ENCODE measurements at regions not wholly inside any gene's neighbourhood (a gene's known extent, or its start where the extent isn't known, plus 50 kb on each side); places are given as distances from the start of the nearest gene placed in this dataset.

GRCh38 chr13:84686973-84687372 is 804.7 kb upstream of the SLITRK1 start:
- no peak for DNase-seq (ENCODE audit: low spot score)
- no peak overlapping the region for H3K27ac ChIP-seq (ENCODE audit: low read depth, low read length, poor library complexity, severe bottlenecking)
- no peaks in the 10 kb centered on the region for H4K20me1 ChIP-seq (ENCODE audit: insufficient read depth, low read length)
- CTCF ChIA-PET (ENCODE audit: unreplicated experiment), result no interaction called here
- intact Hi-C loops (cut with micrococcal nuclease; ENCODE audit: unreplicated experiment), result no loop called here
- H3K4me3 ChIP-seq (ENCODE audit: low read depth, low read length, poor library complexity, severe bottlenecking), result no peak overlapping the region
- no peaks in the 10 kb centered on the region for H3K9me2 ChIP-seq (ENCODE audit: insufficient read depth, low read length)
- TF ChIP-seq, protein P1, sequence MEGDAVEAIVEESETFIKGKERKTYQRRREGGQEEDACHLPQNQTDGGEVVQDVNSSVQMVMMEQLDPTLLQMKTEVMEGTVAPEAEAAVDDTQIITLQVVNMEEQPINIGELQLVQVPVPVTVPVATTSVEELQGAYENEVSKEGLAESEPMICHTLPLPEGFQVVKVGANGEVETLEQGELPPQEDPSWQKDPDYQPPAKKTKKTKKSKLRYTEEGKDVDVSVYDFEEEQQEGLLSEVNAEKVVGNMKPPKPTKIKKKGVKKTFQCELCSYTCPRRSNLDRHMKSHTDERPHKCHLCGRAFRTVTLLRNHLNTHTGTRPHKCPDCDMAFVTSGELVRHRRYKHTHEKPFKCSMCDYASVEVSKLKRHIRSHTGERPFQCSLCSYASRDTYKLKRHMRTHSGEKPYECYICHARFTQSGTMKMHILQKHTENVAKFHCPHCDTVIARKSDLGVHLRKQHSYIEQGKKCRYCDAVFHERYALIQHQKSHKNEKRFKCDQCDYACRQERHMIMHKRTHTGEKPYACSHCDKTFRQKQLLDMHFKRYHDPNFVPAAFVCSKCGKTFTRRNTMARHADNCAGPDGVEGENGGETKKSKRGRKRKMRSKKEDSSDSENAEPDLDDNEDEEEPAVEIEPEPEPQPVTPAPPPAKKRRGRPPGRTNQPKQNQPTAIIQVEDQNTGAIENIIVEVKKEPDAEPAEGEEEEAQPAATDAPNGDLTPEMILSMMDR (conservative IDR thresholded peaks at IDR 0.05; ENCODE audit: low read length), result no peak
- no peak for TF ChIP-seq EZH2phosphoT487 (IDR thresholded peaks at IDR 0.05; ENCODE audit: borderline replicate concordance, low read depth, low read length)
- BruUV-seq (replicated peaks), result no TSS peak
- no peak overlapping the region for H2AFZ ChIP-seq (ENCODE audit: low read length)
- POLR2A ChIA-PET, result no interaction called here
- H3K4me1 ChIP-seq (ENCODE audit: insufficient read depth, low read length, poor library complexity, severe bottlenecking), result no peaks in the 10 kb centered on the region
- no peak overlapping the region for H3K4me2 ChIP-seq (ENCODE audit: low read length)
- H3K9me3 ChIP-seq (ENCODE audit: low read length), result no peaks in the 10 kb centered on the region
- no peaks in the 10 kb centered on the region for H3K79me2 ChIP-seq (ENCODE audit: insufficient read depth, low read depth, low read length)
- H3K36me3 ChIP-seq (ENCODE audit: insufficient read depth, low read length), result no peaks in the 10 kb centered on the region

GRCh38 chr13:84686458-84686857 is 804.2 kb upstream of the SLITRK1 start:
- TF ChIP-seq, protein P1 (conservative IDR thresholded peaks at IDR 0.05; ENCODE audit: low read length), result no peak
- TF ChIP-seq EZH2phosphoT487 (IDR thresholded peaks at IDR 0.05; ENCODE audit: borderline replicate concordance, low read depth, low read length), result no peak
- no peaks in the 10 kb centered on the region for H3K4me1 ChIP-seq (ENCODE audit: insufficient read depth, low read length, poor library complexity, severe bottlenecking)
- H3K4me2 ChIP-seq (ENCODE audit: low read length), result no peak overlapping the region
- no peaks in the 10 kb centered on the region for H3K9me3 ChIP-seq (ENCODE audit: low read length)
- intact Hi-C loops (cut with micrococcal nuclease; ENCODE audit: unreplicated experiment), result no loop called here
- no peak overlapping the region for H3K4me3 ChIP-seq (ENCODE audit: low read depth, low read length, poor library complexity, severe bottlenecking)
- no peaks in the 10 kb centered on the region for H4K20me1 ChIP-seq (ENCODE audit: insufficient read depth, low read length)
- no TSS peak for BruUV-seq (replicated peaks)
- no peaks in the 10 kb centered on the region for H3K9me2 ChIP-seq (ENCODE audit: insufficient read depth, low read length)
- ChIA-PET POLR2A (no interaction called here), CTCF (ENCODE audit: unreplicated experiment) (no interaction called here)
- DNase-seq (ENCODE audit: low spot score), result no peak
- no peak overlapping the region for H3K27ac ChIP-seq (ENCODE audit: low read depth, low read length, poor library complexity, severe bottlenecking)
- H3K36me3 ChIP-seq (ENCODE audit: insufficient read depth, low read length), result no peaks in the 10 kb centered on the region
- H3K79me2 ChIP-seq (ENCODE audit: insufficient read depth, low read depth, low read length), result no peaks in the 10 kb centered on the region
- no peak overlapping the region for H2AFZ ChIP-seq (ENCODE audit: low read length)

DNA sequence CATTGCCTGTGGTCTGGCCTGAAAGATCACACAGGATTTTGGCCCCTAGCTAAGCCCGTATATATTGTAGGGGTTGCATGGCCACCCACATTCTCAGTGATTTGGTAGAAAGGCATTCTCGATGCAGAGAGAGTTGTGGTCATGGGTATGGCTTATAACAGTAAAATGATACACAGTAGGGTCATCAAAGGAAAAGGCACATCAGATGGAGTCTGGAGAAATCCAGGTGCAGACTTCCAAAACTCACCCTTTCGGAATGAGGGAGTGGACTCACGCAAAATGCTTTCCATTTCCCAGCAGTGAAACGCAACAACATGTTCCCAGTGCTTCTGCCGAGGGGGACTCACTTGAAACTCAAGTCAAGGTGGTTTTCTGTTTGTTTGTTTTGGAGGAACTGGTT is 802.5 kb upstream of the SLITRK1 start:
- CTCF ChIA-PET (ENCODE audit: unreplicated experiment), result no interaction called here
- Histone ChIP-seq H4K20me1 (ENCODE audit: insufficient read depth, low read length) (no peaks in the 10 kb centered on the region), H3K79me2 (ENCODE audit: insufficient read depth, low read depth, low read length) (no peaks in the 10 kb centered on the region), H2AFZ (ENCODE audit: low read length) (no peak overlapping the region), H3K4me2 (ENCODE audit: low read length) (no peak overlapping the region), H3K4me1 (ENCODE audit: insufficient read depth, low read length, poor library complexity, severe bottlenecking) (no peaks in the 10 kb centered on the region), H3K4me3 (ENCODE audit: low read depth, low read length, poor library complexity, severe bottlenecking) (no peak overlapping the region), H3K27ac (ENCODE audit: low read depth, low read length, poor library complexity, severe bottlenecking) (no peak overlapping the region), H3K9me2 (ENCODE audit: insufficient read depth, low read length) (no peaks in the 10 kb centered on the region), H3K9me3 (ENCODE audit: low read length) (no peaks in the 10 kb centered on the region), H3K36me3 (ENCODE audit: insufficient read depth, low read length) (no peaks in the 10 kb centered on the region)
- TF ChIP-seq, protein P1 (conservative IDR thresholded peaks at IDR 0.05; ENCODE audit: low read length), result no peak
- no peak for TF ChIP-seq EZH2phosphoT487 (IDR thresholded peaks at IDR 0.05; ENCODE audit: borderline replicate concordance, low read depth, low read length)
- no peak for DNase-seq (ENCODE audit: low spot score)
- BruUV-seq (replicated peaks), result no TSS peak
- POLR2A ChIA-PET, result no interaction called here
- intact Hi-C loops (cut with micrococcal nuclease; ENCODE audit: unreplicated experiment), result no loop called here
